Suppressor macrophage treated with lipopolysaccharide for 1 hour (primary cell): ENCODE measurements at regions not wholly inside any gene's neighbourhood (a gene's known extent, or its start where the extent isn't known, plus 50 kb on each side); places are given as distances from the start of the nearest gene placed in this dataset.
"Not testable (repeated sequence)": the region's sequence is repeated elsewhere in the genome, so short reads cannot be mapped to it uniquely, and the experiment has no call there.

Experiments
- DNase-seq, 3 donors: peaks; one replicate each; pipeline ENCODE4 v3.0.0-alpha.2; 2020 to 2022

DNA sequence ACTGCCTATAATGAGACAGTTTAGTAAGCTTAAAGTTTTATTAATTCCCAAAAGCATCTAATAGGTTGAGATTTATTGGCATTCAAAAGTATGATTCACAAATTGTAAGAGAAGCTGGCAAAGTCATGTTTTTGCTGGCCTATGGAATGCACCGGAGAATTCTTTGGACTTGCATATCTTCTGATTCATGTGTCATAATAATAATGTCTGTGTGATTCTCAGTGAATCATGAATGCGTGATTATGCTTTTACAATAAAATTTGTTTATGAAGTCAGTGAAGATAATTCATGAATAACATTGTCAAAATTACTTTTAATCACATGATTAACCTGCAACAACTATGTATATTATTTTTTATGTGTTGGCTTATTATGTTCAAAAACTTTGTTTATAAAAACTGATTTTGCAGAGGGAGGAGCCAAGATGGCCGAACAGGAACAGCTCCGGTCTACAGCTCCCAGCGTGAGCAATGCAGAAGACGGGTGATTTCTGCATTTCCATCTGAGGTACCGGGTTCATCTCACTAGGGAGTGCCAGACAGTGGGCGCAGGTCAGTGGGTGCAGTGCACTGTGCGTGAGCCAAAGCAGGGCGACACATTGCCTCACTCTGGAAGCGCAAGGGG, 389.2 kb downstream of the SRGAP2C start:
- not testable (repeated sequence) for DNase-seq

DNA sequence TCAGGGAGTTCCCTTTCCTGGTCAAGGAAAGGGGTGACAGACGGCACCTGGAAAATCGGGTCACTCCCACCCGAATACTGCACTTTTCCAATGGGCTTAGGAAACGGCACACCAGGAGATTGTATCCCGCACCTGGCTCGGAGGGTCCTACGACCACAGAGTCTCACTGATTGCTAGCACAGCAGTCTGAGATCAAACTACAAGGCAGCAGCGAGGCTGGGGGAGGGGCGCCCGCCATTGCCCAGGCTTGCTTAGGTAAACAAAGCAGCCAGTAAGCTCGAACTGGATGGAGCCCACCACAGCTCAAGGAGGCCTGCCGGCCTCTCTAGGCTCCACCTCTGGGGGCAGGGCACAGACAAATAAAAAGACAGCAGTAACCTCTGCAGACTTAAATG, 389.7 kb downstream of the SRGAP2C start:
- not testable (repeated sequence) for DNase-seq

DNA sequence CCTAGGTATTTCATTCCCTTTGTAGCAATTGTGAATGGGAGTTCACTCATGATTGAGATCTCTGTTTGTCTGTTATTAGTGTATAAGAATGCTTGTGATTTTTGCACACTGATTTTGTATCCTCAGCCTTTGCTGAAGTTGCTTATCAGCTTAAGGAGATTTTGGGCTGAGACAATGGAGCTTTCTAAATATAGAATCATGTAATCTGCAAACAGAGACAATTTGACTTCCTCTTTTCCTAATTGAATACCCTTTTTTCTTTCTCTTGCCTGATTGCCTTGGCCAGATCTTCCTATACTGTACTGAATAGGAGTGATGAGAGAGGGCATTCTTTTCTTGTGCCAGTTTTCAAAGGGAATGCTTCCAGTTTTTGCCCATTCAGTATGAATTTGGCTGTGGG, 398.1 kb downstream of the SRGAP2C start:
- not testable (repeated sequence) for DNase-seq

DNA sequence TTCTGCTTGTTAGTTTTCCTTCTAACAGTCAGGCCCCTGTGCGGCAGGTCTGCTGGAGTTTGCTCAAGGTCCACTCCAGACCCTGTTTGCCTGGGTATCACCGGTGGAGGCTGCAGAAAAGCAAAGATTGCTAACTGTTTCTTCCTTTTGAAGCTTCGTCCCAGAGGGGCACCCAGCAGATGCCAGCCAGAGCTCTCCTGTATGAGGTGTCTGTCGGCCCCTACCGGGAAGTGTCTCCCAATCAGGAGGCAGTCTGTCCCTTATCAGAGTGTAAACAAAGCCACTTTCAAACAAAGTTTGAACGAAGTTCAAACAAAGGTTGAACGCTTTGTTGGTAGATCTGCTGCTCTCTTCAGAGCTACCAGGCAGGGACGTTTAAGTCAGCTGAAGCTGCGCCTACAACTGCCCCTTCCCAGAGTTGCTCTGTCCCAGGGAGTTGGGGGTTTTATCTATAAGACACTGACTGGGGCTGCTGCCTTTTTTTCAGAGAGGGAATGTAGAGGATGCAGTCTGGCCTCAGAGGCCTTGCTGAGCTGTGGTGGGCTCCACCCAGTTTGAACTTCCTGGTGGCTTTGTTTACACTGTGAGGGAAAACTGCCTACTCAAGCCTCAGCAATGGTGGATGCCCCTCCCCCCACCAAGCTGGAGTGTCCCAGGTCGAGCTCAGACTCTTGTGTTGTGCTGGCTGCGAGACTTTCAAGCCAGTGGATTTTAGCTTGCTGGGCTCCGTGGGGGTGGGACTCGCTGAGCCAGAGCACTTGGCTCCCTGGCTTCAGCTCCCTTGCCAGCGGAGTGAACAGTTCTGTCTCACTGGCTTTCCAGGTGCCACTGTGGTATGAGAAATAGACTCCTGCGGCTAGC, 401.8 kb downstream of the SRGAP2C start:
- no peak for DNase-seq

DNA sequence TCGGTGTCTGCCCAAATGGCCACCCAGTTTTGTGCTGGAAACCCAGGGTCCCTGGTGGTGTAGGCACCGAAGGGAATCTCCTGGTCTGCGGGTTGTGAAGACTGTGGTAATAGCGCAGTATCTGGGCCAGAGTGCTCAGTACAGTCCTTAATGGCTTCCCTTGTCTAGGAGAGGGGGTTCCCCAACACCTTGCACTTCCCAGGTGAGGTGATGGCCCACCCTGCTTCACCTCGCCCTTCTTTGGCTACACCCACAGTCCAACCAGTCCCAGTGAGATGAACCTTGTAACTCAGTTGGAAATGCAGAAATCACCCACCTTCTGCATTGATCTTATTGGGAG, 402.4 kb downstream of the SRGAP2C start:
- DNase-seq: no peak

DNA sequence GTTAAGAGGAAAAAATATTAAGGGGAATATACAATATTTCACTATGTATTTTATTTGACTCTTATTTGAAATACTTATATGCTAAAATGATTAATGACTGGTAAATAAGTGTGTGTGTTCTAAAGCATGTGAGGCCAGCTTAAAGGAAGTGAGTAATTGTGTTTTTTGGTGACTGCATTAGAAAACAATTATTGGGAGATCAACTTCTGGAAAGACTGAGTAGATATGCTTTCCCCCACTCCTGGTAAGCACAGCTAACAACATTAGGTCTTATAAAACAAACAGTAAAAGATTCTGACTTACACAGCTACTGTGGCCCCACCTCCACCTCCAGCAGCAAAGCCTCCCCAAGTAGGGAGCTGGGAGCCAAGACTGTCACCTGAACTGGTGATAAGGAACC, 403.0 kb downstream of the SRGAP2C start:
- peak in 1 of 3 donors; percentile 24 for DNase-seq

DNA sequence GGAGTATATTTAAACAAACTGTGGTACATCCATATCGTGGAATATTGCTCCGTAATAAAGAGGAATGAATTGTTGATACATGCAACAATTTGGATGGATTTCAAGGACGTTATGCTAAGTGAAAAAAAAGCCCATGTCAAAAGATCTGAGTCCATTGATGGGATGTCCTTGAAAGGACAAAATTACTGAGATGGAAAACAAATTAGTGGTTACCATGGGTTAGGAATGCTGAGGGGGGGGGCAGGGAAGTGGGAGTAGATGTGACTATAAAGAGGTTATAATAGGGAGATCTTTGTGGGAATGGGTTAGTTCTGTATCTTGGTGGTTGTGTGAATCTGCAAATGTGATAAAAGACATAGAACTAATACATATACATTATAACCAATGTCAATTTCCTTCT, 409.3 kb downstream of the SRGAP2C start:
- DNase-seq: no peak

DNA sequence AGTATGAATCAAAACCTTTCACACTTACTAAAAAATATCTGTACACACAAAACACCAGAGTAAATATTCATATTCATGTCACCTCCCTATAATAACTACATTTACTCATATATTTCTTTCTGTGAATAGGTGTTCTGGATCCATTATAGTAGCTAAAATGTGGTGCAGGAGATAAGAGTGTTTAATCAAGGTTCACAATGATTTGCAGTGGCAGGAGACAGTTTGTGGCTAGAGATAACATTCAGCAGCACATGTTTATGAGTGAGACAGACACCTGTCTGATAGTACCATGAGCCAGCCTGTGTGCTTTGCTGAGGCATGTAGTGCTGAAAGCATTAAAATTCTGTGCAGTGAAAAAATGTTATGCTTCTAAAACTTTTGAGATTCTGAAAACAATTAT, 410.3 kb downstream of the SRGAP2C start:
- no peak for DNase-seq

DNA sequence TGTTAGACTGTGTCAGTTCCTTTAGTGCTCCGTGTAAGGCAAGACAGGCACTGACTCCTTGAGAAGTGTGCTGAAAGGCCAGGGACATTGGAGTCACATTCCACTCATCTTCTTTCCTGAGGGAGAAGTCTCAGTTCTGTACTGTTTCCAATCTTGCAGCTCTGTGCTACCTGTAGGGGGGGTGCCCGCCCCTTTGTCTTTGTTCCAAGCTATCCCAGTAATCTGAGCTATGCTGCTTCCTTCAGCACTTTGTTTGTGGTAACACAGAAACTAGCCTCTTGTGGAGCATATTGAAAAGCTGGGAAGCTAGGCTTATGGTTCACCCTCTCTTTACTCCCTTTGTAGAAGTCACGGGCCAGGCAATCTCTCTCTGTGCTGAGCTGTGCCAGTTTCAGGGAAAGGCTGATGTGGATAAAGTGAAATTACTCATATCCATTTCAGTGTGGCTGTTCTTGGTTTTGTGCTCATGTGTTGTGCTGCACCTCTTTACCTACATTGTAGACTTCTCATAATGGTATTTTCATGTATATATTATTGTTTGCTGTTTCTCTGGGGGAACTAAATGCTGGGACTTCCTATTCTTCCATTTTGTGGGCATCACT, 420.2 kb downstream of the SRGAP2C start:
- not testable (repeated sequence) for DNase-seq

DNA sequence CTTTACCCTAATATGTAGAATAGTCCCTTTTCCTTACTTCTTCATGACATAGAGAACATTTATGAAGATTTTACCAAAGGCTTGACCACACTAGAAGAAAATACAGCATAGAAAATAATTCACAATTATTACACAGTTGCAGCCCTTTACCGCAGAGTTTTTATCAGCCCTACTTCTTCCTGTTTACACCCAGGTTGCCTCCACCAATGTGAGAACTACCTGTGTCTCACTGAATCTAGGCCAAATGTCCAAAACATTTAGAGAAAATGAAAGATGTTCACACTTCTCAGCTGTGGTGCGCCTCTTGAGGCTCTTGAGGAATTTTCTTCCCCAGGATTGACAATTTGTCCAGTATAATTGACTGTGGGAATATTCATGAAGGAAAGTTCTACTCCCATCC, 422.7 kb downstream of the SRGAP2C start:
- DNase-seq: not testable (repeated sequence)
